Activated T-cell treated with anti-CD3 and anti-CD28 coated beads, Interleukin-2, amount 50 U/mL, for 4 hours (primary cell): ENCODE measurements at regions not wholly inside any gene's neighbourhood (a gene's known extent, or its start where the extent isn't known, plus 50 kb on each side); places are given as distances from the start of the nearest gene placed in this dataset.
"Not testable (repeated sequence)": the region's sequence is repeated elsewhere in the genome, so short reads cannot be mapped to it uniquely, and the experiment has no call there.

Experiments used
- ATAC-seq, 2 donors: fragments of 200-7000 bp; cut with Tn5 transposase; one replicate each; pipeline ENCODE4 v1.10.0; 2021
- DNase-seq: peaks from one replicate; pipeline ENCODE4 v3.0.0-alpha.2; 2020
- H3K27me3 Mint-ChIP-seq: one replicate; pipeline ENCODE4 v1.8.0; 2021; ENCODE audit warnings: low read depth, mixed read lengths
- H3K36me3 Mint-ChIP-seq: one replicate; pipeline ENCODE4 v1.8.0; 2022; ENCODE audit warnings: mixed read lengths; ENCODE audit not compliant: insufficient read depth
- H3K4me1 Mint-ChIP-seq: one replicate; pipeline ENCODE4 v1.8.0; 2021; ENCODE audit warnings: low read depth, mixed read lengths
- H3K4me3 Mint-ChIP-seq: one replicate; pipeline ENCODE4 v1.8.0; 2021; ENCODE audit warnings: mild to moderate bottlenecking, moderate library complexity, mixed read lengths
- H3K9me3 Mint-ChIP-seq: one replicate; pipeline ENCODE4 v1.8.0; 2021; ENCODE audit warnings: mixed read lengths

DNA sequence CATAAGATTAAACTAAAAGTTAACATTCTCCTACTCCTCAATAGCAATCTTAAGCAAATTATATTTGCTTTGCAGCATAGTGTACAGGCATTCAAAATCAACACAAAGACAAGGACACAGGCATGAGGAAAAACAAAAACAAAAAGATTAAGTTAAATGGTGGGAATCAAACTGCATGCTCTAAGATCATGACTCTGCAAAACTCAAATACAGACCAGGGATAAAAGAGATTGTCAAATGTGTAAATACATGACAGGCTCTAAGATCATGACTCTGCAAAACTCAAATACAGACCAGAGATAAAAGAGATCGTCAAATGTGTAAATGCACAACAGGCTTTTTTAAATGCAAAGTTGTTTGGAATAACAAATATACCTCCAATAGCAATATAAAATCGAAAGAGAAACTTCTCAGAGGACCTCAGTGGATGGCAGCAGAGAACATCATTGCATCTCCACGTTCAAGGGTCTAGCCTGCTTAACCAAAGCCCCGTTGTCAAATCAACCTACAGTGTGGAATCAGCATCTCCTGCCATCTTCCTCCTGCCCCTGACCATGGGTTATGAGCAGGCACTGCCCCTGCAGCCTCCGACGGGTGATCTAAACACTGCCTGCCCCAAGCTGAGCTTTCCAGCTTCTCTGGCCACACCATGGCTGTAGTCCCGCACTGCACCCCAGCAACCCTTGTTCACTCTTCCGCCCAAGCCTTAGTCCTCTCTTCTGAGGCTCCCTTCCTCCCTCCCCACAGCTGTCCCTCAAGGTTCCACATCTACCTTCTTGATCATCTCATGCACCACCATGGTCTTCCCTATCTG, 446.1 kb downstream of the SOX9 start:
- no peaks in the 10 kb centered on the region for H3K36me3 Mint-ChIP-seq
- no peaks in the 10 kb centered on the region for H3K9me3 Mint-ChIP-seq
- no peak for ATAC-seq
- DNase-seq: no peak
- no peak overlapping the region for H3K4me3 Mint-ChIP-seq
- H3K4me1 Mint-ChIP-seq: peaks cover 9% of the 10 kb centered on the region
- H3K27me3 Mint-ChIP-seq: peaks cover 1% of the 10 kb centered on the region

DNA sequence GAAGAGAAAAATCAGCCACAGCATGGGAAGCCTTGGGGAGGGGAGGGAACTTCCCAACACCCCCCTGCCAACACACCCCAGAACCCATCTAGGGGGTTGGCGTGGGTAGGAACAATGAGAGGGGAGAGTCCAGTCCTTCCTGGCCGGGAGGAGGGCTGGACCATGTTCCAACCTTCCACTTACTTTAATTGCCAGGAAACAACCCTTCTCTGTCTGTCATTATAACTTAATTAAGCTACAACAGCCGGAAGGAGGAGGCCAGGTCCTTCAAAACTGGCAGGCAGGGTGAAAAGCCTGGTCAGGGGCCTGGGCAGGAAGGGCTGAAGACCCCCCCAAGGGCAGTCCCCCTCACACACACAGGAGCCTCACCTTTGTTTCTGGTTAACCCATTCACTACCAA, 447.0 kb downstream of the SOX9 start:
- H3K9me3 Mint-ChIP-seq: no peaks in the 10 kb centered on the region
- DNase-seq: no peak
- peaks cover 2% of the 10 kb centered on the region for H3K27me3 Mint-ChIP-seq
- H3K4me1 Mint-ChIP-seq: peaks cover 9% of the 10 kb centered on the region
- H3K4me3 Mint-ChIP-seq: no peak overlapping the region
- no peaks in the 10 kb centered on the region for H3K36me3 Mint-ChIP-seq
- ATAC-seq: no peak

DNA sequence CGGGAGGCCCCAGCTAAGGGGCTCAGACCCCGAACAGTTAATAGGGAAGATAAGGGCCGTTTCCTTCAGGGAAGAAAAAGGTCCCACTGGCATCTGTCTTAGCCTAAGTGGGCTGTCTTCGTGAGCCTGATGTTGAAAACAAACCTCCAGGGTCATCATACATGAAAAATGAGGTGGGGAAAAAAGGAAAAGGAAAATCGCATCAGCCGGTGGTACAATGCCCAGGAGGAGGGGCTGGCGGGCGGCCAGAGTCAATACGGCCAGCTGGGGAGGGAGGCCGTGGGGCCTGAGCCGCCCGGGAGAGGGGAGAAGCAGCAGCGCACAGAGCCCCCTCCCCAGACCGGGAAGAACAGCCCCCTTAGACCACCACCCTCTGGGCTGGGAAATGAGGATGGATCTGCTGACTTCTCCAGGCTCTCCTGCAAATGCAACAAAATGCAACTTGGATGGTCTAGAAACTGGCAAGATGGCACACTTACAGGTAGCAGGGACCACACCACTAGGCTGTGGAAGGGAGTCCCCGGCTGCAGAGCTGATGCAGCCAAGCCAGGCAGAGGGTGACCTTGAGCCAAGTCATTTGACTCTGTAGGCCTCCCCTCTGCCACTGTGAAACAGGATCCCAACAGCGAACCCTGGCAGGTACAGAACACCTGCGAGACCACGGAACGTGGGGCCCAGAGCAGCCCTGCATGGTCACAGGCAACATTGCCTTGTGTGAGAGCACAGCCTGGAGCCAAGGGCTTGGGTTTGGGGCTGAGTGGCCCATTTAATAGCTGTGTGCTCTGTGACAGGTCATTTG, 448.5 kb downstream of the SOX9 start:
- peaks cover 7% of the 10 kb centered on the region for H3K27me3 Mint-ChIP-seq
- DNase-seq: no peak
- ATAC-seq: no peak
- H3K4me3 Mint-ChIP-seq: no peak overlapping the region
- H3K9me3 Mint-ChIP-seq: no peaks in the 10 kb centered on the region
- H3K4me1 Mint-ChIP-seq: peaks cover 9% of the 10 kb centered on the region
- no peaks in the 10 kb centered on the region for H3K36me3 Mint-ChIP-seq

DNA sequence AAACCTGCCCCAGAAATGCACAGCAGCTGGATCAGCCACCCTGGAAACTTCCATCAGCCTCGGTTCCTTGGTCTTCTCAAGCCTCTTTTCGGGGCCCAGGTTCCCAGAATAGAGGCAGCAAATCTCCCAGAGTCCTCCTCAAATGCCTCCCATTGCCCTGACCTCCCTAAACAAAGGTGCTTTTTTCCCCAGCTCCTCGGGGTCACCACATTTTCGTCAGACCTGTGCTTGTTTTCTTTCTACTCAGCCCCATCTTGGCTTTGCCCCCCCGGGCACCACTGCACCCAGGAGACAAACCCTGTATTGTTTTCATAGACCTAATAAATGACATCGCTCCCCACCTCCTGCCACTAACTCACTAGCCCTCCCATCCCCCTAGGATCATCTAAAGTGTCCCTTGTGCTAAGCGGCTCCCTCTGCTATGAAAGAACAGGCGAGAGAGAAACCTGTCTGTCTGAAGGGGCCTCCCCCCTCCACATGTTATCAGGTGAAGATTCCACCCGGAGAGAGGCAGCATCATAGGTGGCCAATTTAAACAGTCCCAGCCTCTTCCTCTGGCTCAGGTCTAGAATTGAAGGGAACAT, 451.1 kb downstream of the SOX9 start:
- H3K9me3 Mint-ChIP-seq: no peaks in the 10 kb centered on the region
- no peaks in the 10 kb centered on the region for H3K36me3 Mint-ChIP-seq
- H3K4me1 Mint-ChIP-seq: peaks cover 5% of the 10 kb centered on the region
- no peak overlapping the region for H3K4me3 Mint-ChIP-seq
- no peak for ATAC-seq
- H3K27me3 Mint-ChIP-seq: peaks cover 12% of the 10 kb centered on the region
- no peak for DNase-seq

DNA sequence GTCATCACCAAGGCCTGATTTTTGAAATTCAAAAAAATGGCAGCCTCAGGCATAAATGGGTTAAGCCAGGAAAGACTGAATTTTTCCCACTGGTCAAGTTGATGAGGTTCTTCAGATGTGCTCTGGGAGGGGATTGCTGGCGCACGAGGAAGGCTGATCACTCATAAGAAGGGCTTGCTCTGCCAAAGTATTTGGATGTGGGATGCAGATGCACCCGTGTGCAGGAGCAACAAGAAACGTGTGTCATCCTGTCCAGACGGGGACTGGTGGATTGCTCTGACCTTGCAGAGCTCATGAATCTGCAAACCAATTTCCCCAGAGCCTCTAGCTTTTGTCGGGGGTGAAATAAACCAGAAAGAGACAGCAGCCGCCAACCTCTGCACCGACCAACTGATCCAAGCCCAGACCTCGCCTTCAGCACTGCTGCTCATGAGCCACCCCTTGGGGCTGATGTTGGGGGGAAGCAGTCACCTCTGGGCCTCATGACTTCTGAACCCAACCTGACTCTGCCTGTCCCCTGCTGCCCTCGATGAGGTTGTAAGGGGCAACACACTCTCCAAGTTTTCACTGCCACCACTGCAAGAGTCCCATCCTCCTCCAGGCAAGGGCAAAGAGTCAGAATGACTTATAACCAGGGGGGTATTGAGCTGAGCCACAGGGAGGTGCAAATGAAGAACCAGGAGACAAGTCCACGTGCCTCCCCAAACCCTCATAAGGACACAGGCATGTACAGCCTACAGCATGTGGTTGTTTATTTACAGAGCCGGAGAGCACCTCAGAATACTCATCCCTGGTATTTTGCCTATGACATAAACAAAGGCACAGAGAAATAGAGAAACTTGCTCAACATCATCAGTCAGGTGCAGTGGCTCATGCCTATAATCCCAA, 452.0 kb downstream of the SOX9 start:
- no peaks in the 10 kb centered on the region for H3K4me1 Mint-ChIP-seq
- H3K36me3 Mint-ChIP-seq: no peaks in the 10 kb centered on the region
- no peak overlapping the region for H3K4me3 Mint-ChIP-seq
- ATAC-seq (no peak), DNase-seq (no peak)
- H3K27me3 Mint-ChIP-seq: peaks cover 12% of the 10 kb centered on the region
- no peaks in the 10 kb centered on the region for H3K9me3 Mint-ChIP-seq

DNA sequence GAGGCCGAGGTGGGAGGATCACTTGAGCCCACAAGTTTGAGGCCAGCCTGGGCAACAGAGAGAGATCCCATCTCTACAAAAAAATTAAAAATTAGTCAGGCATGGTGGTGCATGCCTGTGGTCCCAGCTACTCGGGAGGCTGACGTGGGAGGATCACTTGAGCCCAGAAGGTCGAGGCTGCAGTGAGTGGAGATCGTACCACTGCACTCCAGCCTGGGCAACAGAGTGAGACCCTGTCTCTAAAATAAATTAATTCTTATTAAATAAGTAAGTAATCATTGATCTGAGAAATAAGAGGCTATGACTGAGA, 452.6 kb downstream of the SOX9 start:
- peaks cover 12% of the 10 kb centered on the region for H3K27me3 Mint-ChIP-seq
- H3K4me3 Mint-ChIP-seq, H3K36me3 Mint-ChIP-seq, ATAC-seq, H3K9me3 Mint-ChIP-seq, H3K4me1 Mint-ChIP-seq, DNase-seq: not testable (repeated sequence)

DNA sequence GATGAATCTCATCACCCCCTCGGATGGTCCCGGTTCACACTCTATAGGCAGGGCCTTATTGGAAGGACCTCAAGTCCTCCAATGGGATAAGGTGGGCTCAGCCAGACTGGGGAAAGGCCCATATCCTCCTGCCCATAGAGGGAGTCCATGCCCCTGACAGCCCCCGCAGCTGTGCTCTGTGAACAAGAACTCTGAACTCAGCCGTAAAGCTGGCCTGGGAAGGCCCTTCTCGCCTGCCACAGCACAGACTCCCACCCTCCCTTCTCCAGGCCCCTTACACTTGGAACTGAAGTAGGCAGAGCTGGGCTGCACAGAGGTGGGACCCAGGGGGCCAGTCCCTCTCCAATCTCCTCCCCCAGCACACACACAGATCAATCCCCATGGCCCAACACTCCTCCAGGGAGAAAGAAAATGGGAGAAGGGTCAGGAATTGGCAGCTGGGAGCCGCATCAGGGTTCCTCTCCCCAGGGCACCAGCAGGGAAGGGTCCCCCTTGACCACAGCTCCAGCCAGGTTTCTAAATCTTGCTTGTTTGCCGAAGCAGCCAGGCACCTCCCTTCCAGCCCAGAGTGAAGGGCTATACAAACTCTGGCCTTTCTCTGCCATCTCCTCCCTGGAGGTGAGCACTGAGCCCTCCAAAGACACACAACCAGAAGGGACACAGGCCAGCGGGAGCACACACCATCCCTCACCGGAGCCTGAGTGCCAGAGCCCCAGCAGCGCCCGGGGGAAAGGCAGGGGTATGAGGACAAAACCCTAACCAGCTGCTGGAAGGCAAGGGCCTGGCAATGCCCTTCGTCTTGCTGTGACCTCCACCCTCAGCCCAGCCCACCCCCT, 454.1 kb downstream of the SOX9 start:
- Mint-ChIP-seq H3K27me3 (peaks cover 12% of the 10 kb centered on the region), H3K4me3 (no peak overlapping the region), H3K4me1 (no peaks in the 10 kb centered on the region), H3K9me3 (no peaks in the 10 kb centered on the region), H3K36me3 (no peaks in the 10 kb centered on the region)
- ATAC-seq: no peak
- no peak for DNase-seq

DNA sequence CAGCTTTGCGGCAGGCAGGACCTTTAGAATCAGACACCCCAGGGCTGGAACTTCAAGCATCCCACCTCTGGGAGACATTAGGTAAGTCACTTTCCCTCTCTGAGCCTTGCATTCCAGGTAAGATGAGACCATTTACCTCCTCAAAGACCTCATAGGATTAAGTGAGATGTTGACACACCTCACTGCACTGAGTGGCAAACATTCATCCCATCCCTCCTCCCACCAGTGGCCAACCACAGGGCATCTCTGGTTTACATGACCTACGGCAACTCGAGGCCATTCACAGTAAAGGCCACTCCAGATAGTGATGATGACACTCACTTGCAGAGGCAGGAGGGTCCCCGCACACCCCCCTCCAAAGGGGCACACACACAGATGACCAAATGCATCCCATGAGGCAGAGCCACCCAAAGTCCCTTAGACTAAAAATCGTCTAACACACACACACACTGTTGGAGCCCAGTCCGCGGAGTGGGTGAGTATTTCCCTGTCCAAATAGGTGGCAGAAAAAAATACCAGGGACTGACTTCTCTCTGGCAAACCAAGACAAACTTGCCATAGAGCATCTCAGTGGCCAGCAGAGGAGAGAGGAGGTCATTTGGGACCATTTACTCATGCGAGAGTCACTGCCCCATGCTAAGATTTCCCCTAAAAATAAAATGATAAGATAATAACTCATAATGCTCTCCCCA, 454.9 kb downstream of the SOX9 start:
- H3K9me3 Mint-ChIP-seq: no peaks in the 10 kb centered on the region
- ATAC-seq (no peak), DNase-seq (no peak)
- H3K27me3 Mint-ChIP-seq: peaks cover 12% of the 10 kb centered on the region
- H3K4me1 Mint-ChIP-seq: no peaks in the 10 kb centered on the region
- H3K4me3 Mint-ChIP-seq: no peak overlapping the region
- H3K36me3 Mint-ChIP-seq: no peaks in the 10 kb centered on the region

DNA sequence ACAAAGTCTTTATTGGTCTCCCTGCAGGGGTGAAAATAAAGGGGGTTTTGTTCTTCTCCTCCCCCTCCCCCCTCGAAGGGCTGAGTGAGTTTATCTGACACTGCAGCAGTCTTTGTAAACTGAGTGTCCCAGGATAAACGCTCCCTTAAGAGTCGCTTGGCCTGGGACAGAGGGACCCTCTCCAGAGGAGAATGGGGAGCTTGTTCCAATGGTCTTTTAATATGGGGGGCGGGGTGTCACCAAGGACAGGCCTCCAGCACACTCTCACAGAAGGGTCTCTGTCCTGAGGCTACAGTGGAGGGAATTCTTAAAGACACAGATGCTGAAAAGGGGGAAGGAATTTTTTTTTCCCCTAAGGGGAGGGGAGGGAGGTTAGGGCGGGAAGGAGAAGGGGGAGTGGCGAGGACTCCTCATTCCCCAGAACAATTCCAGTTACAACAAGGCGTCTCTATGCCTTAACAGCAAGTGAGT, 455.5 kb downstream of the SOX9 start:
- Mint-ChIP-seq H3K9me3 (no peaks in the 10 kb centered on the region), H3K27me3 (peaks cover 12% of the 10 kb centered on the region), H3K36me3 (no peaks in the 10 kb centered on the region), H3K4me1 (no peaks in the 10 kb centered on the region), H3K4me3 (no peak overlapping the region)
- DNase-seq (no peak), ATAC-seq (no peak)

DNA sequence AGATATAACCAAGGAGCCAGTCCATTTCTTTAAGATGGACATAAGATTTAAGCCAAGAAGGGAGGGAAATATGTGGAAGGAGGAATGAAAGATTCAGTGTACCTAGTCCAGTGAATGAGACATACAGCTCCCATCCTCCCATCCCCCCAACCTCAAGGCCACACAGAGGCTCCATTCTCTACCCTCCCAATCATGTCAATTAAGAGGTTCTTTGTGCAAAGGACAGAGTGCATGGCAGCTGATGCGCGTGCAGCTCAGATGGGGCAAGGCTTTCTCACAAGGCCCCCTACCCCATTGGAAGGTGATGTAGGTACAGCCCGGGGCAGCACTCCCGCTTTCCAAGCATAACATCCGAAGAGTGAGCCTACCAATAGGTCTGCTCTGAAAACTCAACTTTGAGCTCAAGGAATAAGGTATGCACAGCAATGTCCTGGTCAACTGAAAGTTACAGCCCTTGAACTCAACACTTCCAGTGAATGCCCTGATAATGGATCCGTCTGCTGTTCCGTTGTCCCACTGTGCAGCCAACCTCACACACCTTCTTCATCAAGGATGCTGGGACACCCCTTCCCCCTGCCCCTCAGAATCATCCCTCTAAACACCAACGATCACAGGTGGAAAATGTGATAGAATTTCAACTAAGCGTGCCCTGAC, 458.1 kb downstream of the SOX9 start:
- peaks cover 15% of the 10 kb centered on the region for H3K27me3 Mint-ChIP-seq
- no peaks in the 10 kb centered on the region for H3K9me3 Mint-ChIP-seq
- no peak overlapping the region for H3K4me3 Mint-ChIP-seq
- H3K36me3 Mint-ChIP-seq: no peaks in the 10 kb centered on the region
- ATAC-seq (no peak), DNase-seq (no peak)
- H3K4me1 Mint-ChIP-seq: no peaks in the 10 kb centered on the region

DNA sequence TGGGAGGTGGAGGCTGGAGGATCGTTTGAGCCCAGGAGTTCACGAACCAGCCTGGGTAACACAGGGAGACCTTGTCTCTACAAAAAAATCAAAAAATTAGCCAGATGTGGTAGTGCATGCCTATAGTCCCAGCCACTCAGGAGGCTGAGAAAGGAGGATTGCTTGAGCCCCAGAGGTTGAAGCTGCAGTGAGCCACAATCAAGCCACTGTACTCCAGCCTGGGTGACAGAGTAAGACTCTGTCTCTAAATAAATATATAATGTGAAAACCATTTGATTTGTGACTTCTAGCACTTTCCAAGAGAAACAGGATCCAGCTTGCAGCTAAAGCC, 459.1 kb downstream of the SOX9 start:
- no peaks in the 10 kb centered on the region for H3K4me1 Mint-ChIP-seq
- peaks cover 12% of the 10 kb centered on the region for H3K27me3 Mint-ChIP-seq
- DNase-seq (no peak), ATAC-seq (no peak)
- no peaks in the 10 kb centered on the region for H3K36me3 Mint-ChIP-seq
- H3K4me3 Mint-ChIP-seq: no peak overlapping the region
- H3K9me3 Mint-ChIP-seq: no peaks in the 10 kb centered on the region

DNA sequence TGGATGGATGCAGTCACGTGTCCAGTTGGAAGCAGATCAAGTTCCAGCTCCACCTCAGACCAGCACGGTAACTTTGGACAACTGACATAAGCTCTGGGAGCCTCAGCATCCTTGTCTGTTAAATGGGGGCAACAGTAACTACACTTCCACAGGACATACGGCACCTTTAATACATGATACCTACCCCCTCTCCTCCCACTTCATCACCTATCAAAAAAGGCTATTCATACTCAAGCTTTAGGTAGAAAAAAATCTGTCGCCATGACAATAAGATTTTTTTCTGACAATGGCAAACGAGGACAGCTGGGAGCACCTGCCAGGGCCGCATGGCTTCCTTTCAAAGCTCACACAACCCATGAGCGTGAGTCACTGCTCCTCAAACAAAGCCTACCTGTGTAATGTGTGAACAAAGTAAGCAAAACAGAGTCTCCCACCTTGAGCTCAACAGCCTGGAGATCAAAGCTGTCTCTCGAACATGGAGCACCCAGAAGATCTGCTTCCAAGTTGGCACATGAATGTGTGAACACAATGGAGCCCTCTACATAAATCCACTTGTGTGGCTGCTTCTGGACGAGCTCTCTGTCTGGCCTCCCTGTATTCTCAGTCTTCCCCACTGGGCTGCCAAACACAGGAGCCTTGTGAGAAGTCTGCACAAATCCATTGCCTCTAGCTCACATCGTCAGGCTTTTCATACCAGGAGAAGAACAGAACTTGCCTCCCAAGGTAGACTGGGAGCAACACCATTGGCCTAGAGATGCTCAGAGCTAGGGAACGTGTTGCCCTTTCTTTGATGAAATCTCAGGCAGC, 459.7 kb downstream of the SOX9 start:
- DNase-seq (no peak), ATAC-seq (no peak)
- H3K4me1 Mint-ChIP-seq: no peaks in the 10 kb centered on the region
- no peaks in the 10 kb centered on the region for H3K36me3 Mint-ChIP-seq
- H3K4me3 Mint-ChIP-seq: no peak overlapping the region
- H3K27me3 Mint-ChIP-seq: peaks cover 10% of the 10 kb centered on the region
- no peaks in the 10 kb centered on the region for H3K9me3 Mint-ChIP-seq
